Skeletal muscle cell (primary cell): ENCODE measurements at regions not wholly inside any gene's neighbourhood (a gene's known extent, or its start where the extent isn't known, plus 50 kb on each side); places are given as distances from the start of the nearest gene placed in this dataset.
"Not testable (repeated sequence)": the region's sequence is repeated elsewhere in the genome, so short reads cannot be mapped to it uniquely, and the experiment has no call there.

Source experiments
- DNase-seq: peaks from one replicate; pipeline ENCODE4 v3.0.0-alpha.2; 2010; ENCODE audit warnings: low read depth
- H3K4me3 ChIP-seq: 2 replicates; pipeline ENCODE4 v1.5.1; 2011; ENCODE audit warnings: low read depth, mild to moderate bottlenecking, control low read depth, low read length, moderate library complexity

- H3K4me3 ChIP-seq, DNase-seq: not testable (repeated sequence)
Measured at GRCh38 chr9:41772541-41772940, 356.7 kb downstream of the CNTNAP3B start.

GRCh38 chr9:41771693-41772092, 357.5 kb downstream of the CNTNAP3B start:
- H3K4me3 ChIP-seq, DNase-seq: not testable (repeated sequence)

DNA sequence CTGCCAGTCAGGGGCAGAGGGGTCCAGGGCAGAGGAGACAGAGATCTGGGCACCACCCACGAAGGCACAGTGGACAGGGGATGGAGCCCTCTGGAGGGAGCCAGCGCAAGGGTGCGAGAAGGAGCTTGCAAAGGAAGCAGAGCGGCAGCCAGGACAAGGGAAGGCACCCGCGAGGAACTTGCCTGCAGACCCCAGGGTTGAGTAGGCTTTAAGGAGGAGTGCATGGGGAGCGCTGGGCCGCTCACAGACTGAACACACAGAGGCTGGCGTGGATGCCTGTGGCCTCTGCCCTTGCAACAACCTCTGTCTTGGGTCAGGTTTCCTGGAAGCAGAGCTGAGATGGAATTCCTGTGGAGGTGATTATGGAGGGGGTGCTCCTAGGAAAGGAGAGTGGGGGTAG, 374.4 kb downstream of the CNTNAP3B start:
- not testable (repeated sequence) for H3K4me3 ChIP-seq, DNase-seq

DNA sequence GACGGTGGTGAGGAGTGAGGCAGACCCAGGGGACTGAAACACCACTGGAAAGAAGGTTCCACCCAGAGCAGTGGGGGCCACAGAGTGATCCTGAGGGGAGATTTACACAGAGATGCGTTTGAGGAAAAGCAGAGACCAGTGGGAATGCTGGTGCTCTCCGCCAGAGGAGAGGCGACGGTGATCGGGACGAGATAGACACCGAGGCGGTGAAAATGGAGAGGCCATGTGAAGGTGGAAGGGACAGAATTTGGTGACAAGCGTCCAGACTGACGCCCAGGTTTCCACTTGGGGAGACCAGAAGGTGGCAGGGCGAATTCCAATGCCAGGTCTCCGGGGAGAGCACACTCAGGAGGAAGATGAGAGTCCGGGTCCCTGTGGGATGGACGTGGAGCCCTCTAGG, 374.8 kb downstream of the CNTNAP3B start:
- not testable (repeated sequence) for DNase-seq, H3K4me3 ChIP-seq

DNA sequence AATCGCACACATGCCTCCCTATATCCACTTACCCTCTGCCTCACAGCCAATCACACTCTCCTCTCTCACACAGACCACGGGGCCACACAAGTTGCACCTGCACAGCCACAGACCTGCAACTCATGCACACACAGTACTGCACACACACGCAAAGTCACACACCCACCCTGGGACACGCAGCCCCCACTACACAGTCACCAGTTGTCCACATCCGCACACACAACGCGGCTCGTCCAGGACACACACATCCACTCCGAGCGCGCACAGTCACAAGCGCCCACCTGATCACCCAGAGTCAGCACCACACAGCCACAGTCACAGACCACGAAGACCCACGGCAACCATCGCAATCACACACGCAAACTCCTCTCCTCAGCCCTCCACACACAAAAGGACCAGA, 387.3 kb downstream of the CNTNAP3B start:
- DNase-seq, H3K4me3 ChIP-seq: not testable (repeated sequence)

DNA sequence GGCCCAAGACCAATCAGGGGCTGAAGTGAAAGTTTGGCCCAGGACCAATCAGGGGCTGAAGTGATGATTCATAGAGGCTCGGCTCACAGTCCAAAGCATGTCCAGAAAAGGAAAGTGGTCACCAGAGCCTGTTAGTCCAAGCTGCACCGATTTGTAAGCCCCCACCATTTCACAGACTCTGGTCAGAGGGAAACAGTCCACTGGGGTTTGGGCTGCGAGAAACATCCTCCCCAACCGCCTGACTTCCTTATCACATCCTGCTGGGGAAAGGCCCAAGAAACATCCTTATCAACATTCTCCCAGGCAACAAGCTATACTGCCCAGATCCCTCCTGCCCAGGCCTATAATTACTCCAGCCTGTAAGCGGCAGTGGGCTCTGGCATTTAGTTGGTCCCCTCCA, 388.1 kb downstream of the CNTNAP3B start:
- DNase-seq, H3K4me3 ChIP-seq: not testable (repeated sequence)

DNA sequence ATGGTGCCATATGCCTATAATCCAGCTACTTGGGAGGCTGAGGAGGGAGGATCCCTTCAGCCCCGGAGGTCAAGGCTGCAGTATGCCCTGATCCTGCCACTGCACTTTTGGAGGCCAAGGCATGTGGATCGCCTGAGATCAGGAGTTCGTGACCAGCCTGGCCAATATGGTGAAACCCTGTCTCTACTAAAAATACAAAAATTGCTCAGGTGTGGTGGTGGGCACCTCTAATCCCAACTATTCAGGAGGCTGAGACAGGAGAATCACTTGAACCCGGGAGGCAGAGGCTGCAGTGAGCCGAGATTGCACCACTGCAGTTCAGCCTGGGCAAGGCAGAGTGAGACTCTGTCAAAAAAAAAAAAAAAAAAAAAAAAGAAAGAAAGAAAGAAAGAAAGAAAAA, 390.5 kb downstream of the CNTNAP3B start:
- not testable (repeated sequence) for DNase-seq

GRCh38 chr9:41699190-41699589, 430.0 kb downstream of the CNTNAP3B start:
- not testable (repeated sequence) for H3K4me3 ChIP-seq, DNase-seq

More for the DNA sequence above, 390.5 kb downstream of the CNTNAP3B start:
- not testable (repeated sequence) for H3K4me3 ChIP-seq

DNA sequence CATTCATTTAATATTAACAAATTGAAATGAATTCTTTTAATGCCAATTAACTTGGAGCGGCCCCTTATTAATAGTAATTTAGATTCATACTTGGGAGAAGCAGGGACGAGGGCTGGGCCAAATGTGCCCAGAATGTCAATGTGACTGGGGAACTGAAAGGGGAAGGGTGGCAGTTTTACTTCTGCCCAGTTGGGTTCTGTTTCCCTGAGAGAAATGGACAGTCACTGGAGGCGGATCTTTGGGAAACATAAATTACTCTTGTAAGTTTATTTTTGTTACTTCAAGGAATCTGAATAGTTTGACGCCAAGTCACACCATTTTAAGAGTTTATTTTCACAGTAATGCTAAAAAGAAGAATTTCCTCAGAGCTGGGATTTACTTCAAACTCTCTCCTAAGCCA, 432.1 kb downstream of the CNTNAP3B start:
- DNase-seq, H3K4me3 ChIP-seq: not testable (repeated sequence)

GRCh38 chr9:41679312-41679711, 449.9 kb downstream of the CNTNAP3B start:
- not testable (repeated sequence) for H3K4me3 ChIP-seq

DNA sequence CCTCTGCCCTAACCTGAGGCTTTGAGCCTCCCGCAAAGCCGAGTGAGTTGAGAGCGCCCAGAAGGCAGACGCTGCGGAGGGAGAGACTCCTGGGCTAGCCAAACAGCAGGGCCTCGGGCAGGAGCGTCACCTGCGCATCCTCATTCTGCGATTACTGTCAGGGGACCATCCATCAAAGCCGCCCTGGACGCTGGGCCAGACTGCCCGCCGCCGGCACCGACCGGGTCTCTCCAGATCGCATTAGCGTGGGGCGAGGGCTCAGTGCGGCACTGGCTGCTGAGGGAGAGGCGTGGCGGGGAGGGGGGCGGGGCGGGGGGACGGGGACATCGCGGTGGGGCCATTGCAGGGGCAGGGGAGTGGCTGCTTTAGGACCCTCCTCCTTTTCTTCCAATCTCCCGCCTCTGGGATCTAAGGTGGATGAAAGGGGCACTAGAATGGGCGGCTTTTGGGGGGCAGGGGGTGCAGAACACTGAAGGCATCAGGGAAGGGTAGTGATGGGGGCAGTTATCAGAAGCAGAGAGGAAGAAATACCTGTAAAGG, 465.7 kb downstream of the CNTNAP3B start:
- not testable (repeated sequence) for DNase-seq, H3K4me3 ChIP-seq

More at GRCh38 chr9:41679312-41679711, 449.9 kb downstream of the CNTNAP3B start:
- not testable (repeated sequence) for DNase-seq

GRCh38 chr9:41658706-41659105, 469.6 kb upstream of the ZNG1F start:
- H3K4me3 ChIP-seq, DNase-seq: not testable (repeated sequence)

DNA sequence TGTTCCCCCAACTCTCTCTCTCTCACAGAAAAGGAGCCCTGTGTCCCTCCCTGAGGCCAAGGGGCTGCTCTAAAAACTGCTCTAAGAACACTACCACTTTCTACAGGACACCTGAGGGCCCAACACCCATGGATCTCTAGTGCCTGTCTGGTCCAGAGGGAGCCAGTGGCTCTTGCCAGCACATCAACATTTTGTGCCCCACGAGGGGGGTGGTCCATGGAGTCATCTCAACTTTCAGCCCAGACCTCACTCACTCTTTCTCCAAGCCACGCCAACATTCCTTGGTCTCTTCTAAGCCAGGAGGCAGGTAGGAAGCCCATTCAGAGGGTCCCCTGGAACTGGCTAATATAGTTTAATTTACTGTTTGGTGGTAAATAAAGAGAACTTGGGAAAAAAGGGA, 469.0 kb upstream of the ZNG1F start:
- not testable (repeated sequence) for DNase-seq, H3K4me3 ChIP-seq

GRCh38 chr9:41657141-41657540, 468.0 kb upstream of the ZNG1F start:
- not testable (repeated sequence) for DNase-seq, H3K4me3 ChIP-seq

- DNase-seq, H3K4me3 ChIP-seq: not testable (repeated sequence)
Measured at GRCh38 chr9:41655071-41655554, 466.0 kb upstream of the ZNG1F start.

- H3K4me3 ChIP-seq, DNase-seq: not testable (repeated sequence)
Measured at GRCh38 chr9:41654349-41654748, 465.2 kb upstream of the ZNG1F start.

DNA sequence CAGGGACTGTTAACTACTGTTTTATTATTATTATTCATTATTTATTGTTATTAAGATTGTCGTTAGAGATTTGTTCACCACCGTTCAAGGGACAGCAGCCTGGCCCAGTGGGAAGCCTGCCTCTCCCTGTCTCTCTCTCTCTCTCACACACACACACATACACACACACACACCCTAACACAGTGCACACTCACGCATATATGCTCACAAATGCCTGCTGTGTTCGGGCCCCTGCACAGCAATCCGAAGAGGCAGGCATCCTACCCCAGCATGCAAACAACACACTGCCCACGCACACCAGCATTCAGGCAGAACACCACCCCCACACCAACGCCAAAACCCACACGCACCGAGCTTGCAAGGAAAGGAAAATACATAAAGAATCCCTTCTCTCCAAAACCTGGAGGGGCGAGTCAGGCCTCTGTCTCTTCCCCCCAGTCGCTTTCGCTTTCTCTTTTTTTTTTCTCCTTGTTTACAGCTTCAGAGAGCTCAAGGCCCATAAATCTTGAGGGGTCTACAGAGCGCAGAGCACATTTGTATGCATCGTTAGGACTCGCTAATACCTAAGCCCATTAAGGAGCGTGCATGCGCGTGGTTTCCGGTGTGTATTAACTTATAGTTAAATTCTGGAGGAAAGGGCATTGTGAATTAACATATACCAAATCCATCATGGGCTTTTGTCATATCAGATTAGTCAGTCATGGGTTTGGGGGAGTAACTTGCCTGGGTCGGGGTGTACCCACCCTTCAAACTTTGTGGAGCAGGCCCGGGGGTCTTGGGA, 464.6 kb upstream of the ZNG1F start:
- not testable (repeated sequence) for H3K4me3 ChIP-seq, DNase-seq

- not testable (repeated sequence) for H3K4me3 ChIP-seq, DNase-seq
Measured at GRCh38 chr9:41652800-41653199, 463.7 kb upstream of the ZNG1F start.

DNA sequence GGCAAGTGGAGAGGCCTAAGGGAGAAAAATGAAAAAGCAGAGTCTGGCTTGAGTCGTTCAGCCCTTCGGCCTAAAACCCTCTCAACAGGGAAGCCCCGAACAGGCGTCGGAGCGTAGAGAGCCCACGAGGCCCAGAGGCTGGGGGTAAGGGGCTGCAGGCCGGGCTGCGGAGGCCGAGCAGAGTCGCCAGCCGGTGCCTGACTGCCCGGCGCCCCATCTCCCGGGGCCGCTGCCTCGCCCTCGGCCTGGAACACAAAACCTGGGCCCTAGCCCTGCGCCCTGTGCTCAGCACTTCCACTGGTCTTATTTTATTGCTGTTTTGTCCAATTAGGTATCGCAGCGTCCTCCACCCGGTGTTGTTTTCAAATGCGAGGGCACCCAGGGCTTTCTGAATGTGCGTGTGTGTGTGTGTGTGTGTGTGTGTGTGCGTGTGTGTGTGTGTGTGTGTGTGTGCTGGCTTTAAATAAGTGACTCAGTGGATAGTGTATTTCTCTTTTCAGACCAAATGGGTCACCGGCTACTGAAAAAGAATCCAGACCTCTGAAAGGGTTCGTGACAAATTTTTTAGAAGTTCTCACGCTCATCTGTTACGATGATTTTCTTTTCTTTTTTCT, 463.1 kb upstream of the ZNG1F start:
- DNase-seq, H3K4me3 ChIP-seq: not testable (repeated sequence)

DNA sequence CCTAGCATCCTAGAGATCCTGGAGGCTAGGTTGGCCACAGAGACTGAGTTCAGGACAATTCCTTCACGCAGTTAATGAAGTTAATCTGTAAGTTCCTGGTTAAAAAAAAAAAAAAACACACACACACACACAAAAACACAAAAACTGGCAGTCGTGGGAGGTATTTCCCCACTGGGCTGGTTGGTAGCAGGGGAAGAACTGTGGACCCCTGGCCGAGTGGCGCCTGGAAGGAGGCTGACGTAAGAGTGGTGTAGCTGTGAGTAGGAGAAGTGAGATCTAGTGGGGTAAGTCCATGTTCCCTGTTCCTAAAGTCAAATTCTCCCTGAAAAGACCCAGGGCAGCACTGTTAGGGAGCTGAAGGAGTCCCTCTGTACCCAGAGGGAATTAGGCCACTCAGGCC, 461.0 kb upstream of the ZNG1F start:
- DNase-seq: not testable (repeated sequence)

More for the DNA sequence above, 461.0 kb upstream of the ZNG1F start:
- H3K4me3 ChIP-seq: not testable (repeated sequence)
